Kidney glomerular epithelial cell (primary cell): ENCODE measurements at regions not wholly inside any gene's neighbourhood (a gene's known extent, or its start where the extent isn't known, plus 50 kb on each side); places are given as distances from the start of the nearest gene placed in this dataset.

Experiments used
- DNase-seq: peaks from one replicate; lab custom pipeline; 2025; lab: John Stamatoyannopoulos, UW

- DNase-seq, result no peak
Measured at GRCh38 chr18:71727909-71728308, 816.2 kb downstream of the CBLN2 start.

GRCh38 chr18:71725256-71725655 lies 818.9 kb downstream of the CBLN2 start:
- no peak for DNase-seq

- DNase-seq, result no peak
Measured at GRCh38 chr18:71707985-71708500, 836.1 kb downstream of the CBLN2 start.

GRCh38 chr18:71707400-71707799 lies 836.7 kb downstream of the CBLN2 start:
- no peak for DNase-seq

- DNase-seq, result no peak
Measured at GRCh38 chr18:71689416-71690160, 854.6 kb downstream of the CBLN2 start.

- DNase-seq, result no peak
Measured at GRCh38 chr18:71682591-71682990, 861.6 kb downstream of the CBLN2 start.

- no peak for DNase-seq
Measured at GRCh38 chr18:71678144-71678543, 866.0 kb downstream of the CBLN2 start.

- no peak for DNase-seq
Measured at GRCh38 chr18:71673954-71674353, 870.2 kb downstream of the CBLN2 start.

GRCh38 chr18:71673498-71673897 lies 870.6 kb downstream of the CBLN2 start:
- DNase-seq, result no peak

- no peak for DNase-seq
Measured at GRCh38 chr18:71666481-71666880, 877.7 kb downstream of the CBLN2 start.

- no peak for DNase-seq
Measured at GRCh38 chr18:71665131-71665530, 879.0 kb downstream of the CBLN2 start.

GRCh38 chr18:71643822-71644221 lies 900.3 kb downstream of the CBLN2 start:
- no peak for DNase-seq

GRCh38 chr18:71630696-71631095 lies 913.4 kb downstream of the CBLN2 start:
- DNase-seq, result no peak

GRCh38 chr18:71625556-71626090 lies 918.5 kb downstream of the CBLN2 start:
- DNase-seq, result no peak

- no peak for DNase-seq
Measured at GRCh38 chr18:71598374-71598773, 945.8 kb downstream of the CBLN2 start.

GRCh38 chr18:71597219-71597618 lies 946.9 kb downstream of the CBLN2 start:
- DNase-seq, result no peak

- DNase-seq, result no peak
Measured at GRCh38 chr18:71583252-71583651, 960.9 kb downstream of the CBLN2 start.

GRCh38 chr18:71554686-71555085 lies 989.5 kb downstream of the CBLN2 start:
- no peak for DNase-seq

- no peak for DNase-seq
Measured at GRCh38 chr18:71541643-71542042, 1002.5 kb downstream of the CBLN2 start.

- DNase-seq, result no peak
Measured at GRCh38 chr18:71529703-71530303, 1014.3 kb downstream of the CBLN2 start.

- no peak for DNase-seq
Measured at GRCh38 chr18:71523483-71524435, 1020.4 kb downstream of the CBLN2 start.

GRCh38 chr18:71505526-71505925 lies 1038.6 kb downstream of the CBLN2 start:
- no peak for DNase-seq
